A673 (cell line): ENCODE measurements at regions not wholly inside any gene's neighbourhood (a gene's known extent, or its start where the extent isn't known, plus 50 kb on each side); places are given as distances from the start of the nearest gene placed in this dataset.
"Not testable (repeated sequence)": the region's sequence is repeated elsewhere in the genome, so short reads cannot be mapped to it uniquely, and the experiment has no call there.

ENCODE experiments used
- BruUV-seq: library from RNA; stranded (reverse); fragments of 400-500 nt; replicated peaks from 2 replicates; lab custom pipeline; 2021; lab: Mats Ljungman, UMichigan
- CTCF ChIA-PET: fragments of 300-600 bp; sonication (Branson Sonifier 250); formaldehyde crosslinking; loops from one replicate; lab custom pipeline; 2022; ENCODE audit warnings: antibody characterized with exemption; lab: Charles Lee
- POLR2A ChIA-PET: fragments of 300-600 bp; sonication (Branson Sonifier 250); formaldehyde crosslinking; loops from one replicate; lab custom pipeline; 2022; ENCODE audit warnings: antibody characterized with exemption; ENCODE audit not compliant: low non-redundant PET; lab: Charles Lee
- DNase-seq: peaks from one replicate; pipeline ENCODE4 v3.0.0-alpha.2; 2015; ENCODE audit warnings: low spot score
- H3K27ac ChIP-seq: fragments of 200-600 bp; sonication (generic); 2 replicates; pipeline ENCODE4 v1.5.1; 2016; ENCODE audit warnings: mixed run types, low read depth, mild to moderate bottlenecking, mixed read lengths, antibody characterized with exemption, low read length; ENCODE audit not compliant: poor library complexity, severe bottlenecking
- H3K27me3 ChIP-seq: fragments of 200-600 bp; sonication (generic); replicated peaks from 2 replicates; pipeline ENCODE4 v1.6.1; 2017; ENCODE audit warnings: mixed run types, low read depth, mild to moderate bottlenecking, mixed read lengths, antibody characterized with exemption, low read length; ENCODE audit not compliant: insufficient read depth, poor library complexity
- H3K36me3 ChIP-seq: fragments of 200-600 bp; sonication (generic); 2 replicates; pipeline ENCODE4 v1.6.1; 2016; ENCODE audit warnings: mixed run types, mild to moderate bottlenecking, mixed read lengths, antibody characterized with exemption, low read length; ENCODE audit not compliant: insufficient read depth, poor library complexity, severe bottlenecking
- H3K4me1 ChIP-seq: fragments of 200-600 bp; sonication (generic); 2 replicates; pipeline ENCODE4 v1.6.1; 2017; ENCODE audit warnings: mixed run types, mild to moderate bottlenecking, mixed read lengths, antibody characterized with exemption, low read length; ENCODE audit not compliant: insufficient read depth, poor library complexity, severe bottlenecking
- H3K4me3 ChIP-seq: fragments of 200-600 bp; sonication (generic); 2 replicates; pipeline ENCODE4 v1.5.1; 2016; ENCODE audit warnings: low read depth, mixed run types, mild to moderate bottlenecking, mixed read lengths, low read length; ENCODE audit not compliant: poor library complexity, severe bottlenecking
- H3K9me3 ChIP-seq: fragments of 200-600 bp; sonication (generic); 2 replicates; pipeline ENCODE4 v1.6.1; 2016; ENCODE audit warnings: mixed run types, low read depth, mild to moderate bottlenecking, mixed read lengths, antibody characterized with exemption, low read length; ENCODE audit not compliant: poor library complexity, severe bottlenecking
- intact Hi-C: fragments of 100-400 bp; cut with micrococcal nuclease; formaldehyde crosslinking; loops from one replicate; pipeline ENCODE4 v1.10.0; 2022; ENCODE audit not compliant: unreplicated experiment

GRCh38 chr21:10325546-10325945 is 195.8 kb upstream of the TPTE start:
- H3K4me1 ChIP-seq, H3K36me3 ChIP-seq, H3K27me3 ChIP-seq, intact Hi-C loops, BruUV-seq, POLR2A ChIA-PET, DNase-seq, H3K4me3 ChIP-seq, CTCF ChIA-PET, H3K27ac ChIP-seq: not testable (repeated sequence)
- H3K9me3 ChIP-seq, result peaks cover 48% of the 10 kb centered on the region

DNA sequence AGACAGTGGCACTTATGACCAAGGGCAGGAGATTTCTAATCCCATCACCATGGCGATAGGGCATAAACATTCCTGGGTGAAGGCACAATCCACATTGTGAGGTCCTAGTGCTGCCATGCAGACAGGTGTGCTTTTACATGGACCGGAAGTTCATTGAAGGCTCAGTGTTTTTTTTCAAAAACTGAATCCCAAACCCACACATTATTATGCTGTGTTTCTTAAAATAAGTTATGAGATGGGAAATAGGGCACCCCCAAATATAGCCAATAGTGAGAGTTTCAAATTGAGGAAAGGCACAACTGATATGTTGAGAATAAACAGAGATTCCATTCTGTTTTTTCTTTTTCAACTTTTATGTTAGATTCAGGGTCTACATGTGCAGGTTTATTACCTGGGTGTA is 195.2 kb upstream of the TPTE start:
- H3K27ac ChIP-seq, H3K4me3 ChIP-seq, CTCF ChIA-PET, DNase-seq, POLR2A ChIA-PET, H3K27me3 ChIP-seq, H3K36me3 ChIP-seq, BruUV-seq, H3K4me1 ChIP-seq, intact Hi-C loops: not testable (repeated sequence)
- H3K9me3 ChIP-seq, result peaks cover 54% of the 10 kb centered on the region

GRCh38 chr21:10328646-10329045 is 192.7 kb upstream of the TPTE start:
- BruUV-seq, result not testable (repeated sequence)

GRCh38 chr21:10330641-10331119 is 190.7 kb upstream of the TPTE start:
- H3K4me3 ChIP-seq, BruUV-seq, H3K4me1 ChIP-seq, DNase-seq, CTCF ChIA-PET, intact Hi-C loops, H3K27me3 ChIP-seq, H3K36me3 ChIP-seq, POLR2A ChIA-PET, H3K27ac ChIP-seq: not testable (repeated sequence)
- H3K9me3 ChIP-seq, result peaks cover 58% of the 10 kb centered on the region

More at GRCh38 chr21:10328646-10329045, 192.7 kb upstream of the TPTE start:
- H3K4me3 ChIP-seq, DNase-seq, H3K27me3 ChIP-seq, H3K4me1 ChIP-seq, POLR2A ChIA-PET, CTCF ChIA-PET, H3K27ac ChIP-seq, H3K36me3 ChIP-seq, intact Hi-C loops: not testable (repeated sequence)
- H3K9me3 ChIP-seq, result peaks cover 65% of the 10 kb centered on the region

- peaks cover 53% of the 10 kb centered on the region for H3K9me3 ChIP-seq
- H3K4me1 ChIP-seq, intact Hi-C loops, H3K36me3 ChIP-seq, CTCF ChIA-PET, H3K4me3 ChIP-seq, BruUV-seq, POLR2A ChIA-PET, H3K27me3 ChIP-seq, H3K27ac ChIP-seq, DNase-seq: not testable (repeated sequence)
These were observed 190.2 kb upstream of the TPTE start for GRCh38 chr21:10331134-10331533.

DNA sequence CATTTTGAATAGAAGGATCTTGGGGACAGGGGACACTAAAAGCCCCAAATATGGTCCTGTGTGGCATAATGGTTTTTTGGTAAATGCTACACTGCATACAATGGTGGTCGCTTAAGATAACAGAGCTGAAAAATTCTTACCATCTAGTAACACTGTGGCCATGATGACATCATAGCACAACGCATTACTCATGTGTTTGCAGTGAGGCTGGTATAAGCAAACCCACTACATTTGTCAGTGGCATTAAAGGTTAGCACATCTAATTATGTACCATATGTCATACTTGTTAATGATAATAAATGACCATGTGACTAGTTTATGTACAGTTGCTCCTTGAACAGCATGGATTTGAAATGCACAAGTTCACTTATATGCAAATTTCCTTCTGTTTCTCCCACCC is 188.4 kb upstream of the TPTE start:
- H3K4me3 ChIP-seq, H3K4me1 ChIP-seq, H3K27me3 ChIP-seq, H3K36me3 ChIP-seq, intact Hi-C loops, CTCF ChIA-PET, DNase-seq, BruUV-seq, POLR2A ChIA-PET, H3K27ac ChIP-seq: not testable (repeated sequence)
- peaks cover 50% of the 10 kb centered on the region for H3K9me3 ChIP-seq

GRCh38 chr21:10334391-10334790 is 187.0 kb upstream of the TPTE start:
- DNase-seq, POLR2A ChIA-PET, BruUV-seq, H3K4me3 ChIP-seq, H3K27ac ChIP-seq, H3K27me3 ChIP-seq, CTCF ChIA-PET, H3K36me3 ChIP-seq, intact Hi-C loops, H3K4me1 ChIP-seq: not testable (repeated sequence)
- H3K9me3 ChIP-seq, result peaks cover 51% of the 10 kb centered on the region
